ENCODE measurements at regions not wholly inside any gene's neighbourhood (a gene's known extent, or its start where the extent isn't known, plus 50 kb on each side); places are given as distances from the start of the nearest gene placed in this dataset.

DNA sequence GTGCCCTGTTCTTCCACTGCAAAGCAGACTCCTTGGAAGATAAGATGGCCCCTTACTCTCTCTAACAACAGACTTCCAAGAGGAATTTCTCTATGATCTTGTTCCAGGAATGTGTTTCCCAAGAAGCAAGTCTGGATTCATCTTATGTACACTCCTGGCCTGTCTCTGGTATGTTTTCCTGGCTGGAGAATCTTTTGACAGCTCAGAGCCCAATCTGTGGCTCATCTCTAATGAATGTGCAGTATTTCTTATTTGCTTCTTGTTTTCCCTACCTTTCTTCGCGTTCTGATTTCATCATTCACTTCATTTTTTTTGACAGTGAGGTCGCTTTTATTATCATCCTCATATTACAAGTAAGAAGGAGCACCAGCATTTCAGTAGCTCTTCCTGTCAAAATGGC, 53.0 kb upstream of the PITRM1 start:
- no peak for DNase-seq

GRCh38 chr10:3224241-3224640, 51.7 kb upstream of the PITRM1 start:
- no peak for DNase-seq

- no peak for DNase-seq
Measured at GRCh38 chr10:3222626-3223025, 50.0 kb upstream of the PITRM1 start.
